ENCODE measurements at regions not wholly inside any gene's neighbourhood (a gene's known extent, or its start where the extent isn't known, plus 50 kb on each side); places are given as distances from the start of the nearest gene placed in this dataset.

DNA sequence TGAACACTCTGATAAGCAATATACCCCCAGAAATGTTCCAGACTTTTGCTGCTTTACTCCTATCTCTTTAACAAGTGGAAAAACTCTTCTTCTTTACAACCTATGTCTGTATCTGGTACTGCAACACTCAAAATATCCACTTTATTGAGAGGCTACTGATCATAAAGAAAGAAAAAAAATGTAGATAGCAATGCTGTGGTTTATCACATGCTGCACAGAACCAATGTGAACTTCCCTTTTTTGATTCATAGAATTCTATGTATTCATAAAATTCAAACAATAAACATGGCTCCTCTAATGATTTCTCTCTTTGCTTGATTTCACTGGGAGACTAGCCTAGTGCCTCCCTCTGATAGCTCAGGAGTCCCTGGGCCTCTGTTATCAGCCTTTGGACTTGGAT, 223.5 kb downstream of the ZNF674 start:
- TF ChIP-seq, protein P1, sequence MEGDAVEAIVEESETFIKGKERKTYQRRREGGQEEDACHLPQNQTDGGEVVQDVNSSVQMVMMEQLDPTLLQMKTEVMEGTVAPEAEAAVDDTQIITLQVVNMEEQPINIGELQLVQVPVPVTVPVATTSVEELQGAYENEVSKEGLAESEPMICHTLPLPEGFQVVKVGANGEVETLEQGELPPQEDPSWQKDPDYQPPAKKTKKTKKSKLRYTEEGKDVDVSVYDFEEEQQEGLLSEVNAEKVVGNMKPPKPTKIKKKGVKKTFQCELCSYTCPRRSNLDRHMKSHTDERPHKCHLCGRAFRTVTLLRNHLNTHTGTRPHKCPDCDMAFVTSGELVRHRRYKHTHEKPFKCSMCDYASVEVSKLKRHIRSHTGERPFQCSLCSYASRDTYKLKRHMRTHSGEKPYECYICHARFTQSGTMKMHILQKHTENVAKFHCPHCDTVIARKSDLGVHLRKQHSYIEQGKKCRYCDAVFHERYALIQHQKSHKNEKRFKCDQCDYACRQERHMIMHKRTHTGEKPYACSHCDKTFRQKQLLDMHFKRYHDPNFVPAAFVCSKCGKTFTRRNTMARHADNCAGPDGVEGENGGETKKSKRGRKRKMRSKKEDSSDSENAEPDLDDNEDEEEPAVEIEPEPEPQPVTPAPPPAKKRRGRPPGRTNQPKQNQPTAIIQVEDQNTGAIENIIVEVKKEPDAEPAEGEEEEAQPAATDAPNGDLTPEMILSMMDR (IDR thresholded peaks at IDR 0.05) = no peak
- Mint-ChIP-seq H3K36me3 (ENCODE audit: low read depth) (no peaks in the 10 kb centered on the region), H3K27ac (no peak overlapping the region), H3K4me1 (peaks cover 30% of the 10 kb centered on the region), H3K9me3 (peaks cover 35% of the 10 kb centered on the region), H3K27me3 (ENCODE audit: low read depth, poor library complexity) (no peaks in the 10 kb centered on the region), H3K4me3 (no peak overlapping the region)
- no peak for DNase-seq

DNA sequence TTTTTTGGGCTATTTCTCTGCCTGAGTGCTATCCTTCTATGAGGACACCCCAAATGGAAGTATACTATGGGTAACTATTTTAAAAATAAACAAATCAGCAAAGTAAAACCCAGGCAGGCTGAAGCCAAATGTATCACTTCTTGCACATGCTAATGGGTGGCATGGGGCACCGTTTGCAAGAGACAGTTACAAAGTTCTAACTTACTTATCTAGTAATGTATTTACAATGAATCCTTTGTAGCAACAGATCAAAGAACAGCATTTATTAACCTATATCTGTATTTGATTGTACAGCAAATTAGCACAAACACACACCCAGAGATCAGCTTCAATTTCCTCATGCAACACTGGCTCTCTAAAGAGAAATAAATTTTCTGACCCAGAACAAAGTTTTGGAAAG, 225.5 kb downstream of the ZNF674 start:
- Mint-ChIP-seq H3K9me3 (peaks cover 31% of the 10 kb centered on the region), H3K27me3 (ENCODE audit: low read depth, poor library complexity) (no peaks in the 10 kb centered on the region), H3K36me3 (ENCODE audit: low read depth) (no peaks in the 10 kb centered on the region), H3K4me3 (no peak overlapping the region), H3K4me1 (peaks cover 14% of the 10 kb centered on the region), H3K27ac (no peak overlapping the region)
- no peak for DNase-seq
- TF ChIP-seq, protein P1 (IDR thresholded peaks at IDR 0.05) = no peak

DNA sequence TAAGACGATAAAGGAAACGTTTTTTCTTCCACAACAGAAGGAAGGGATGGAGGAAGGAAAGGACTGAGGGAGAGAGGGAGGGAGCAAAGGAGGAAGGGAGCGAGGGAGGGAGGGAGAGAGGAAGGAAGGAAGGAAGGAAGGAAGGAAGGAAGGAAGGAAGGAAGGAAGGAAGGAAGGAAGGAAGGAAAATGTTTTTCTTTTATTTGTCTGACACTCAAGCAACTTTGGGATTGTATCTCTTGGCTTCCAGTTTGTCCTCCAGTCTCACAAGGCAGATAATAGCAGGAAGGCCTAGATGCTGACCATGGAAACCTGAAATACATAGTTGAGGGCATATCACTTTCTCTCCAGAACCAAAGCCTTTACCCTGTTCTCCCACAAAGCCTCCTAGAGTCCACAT, 226.7 kb downstream of the ZNF674 start:
- H3K27ac Mint-ChIP-seq = no peak overlapping the region
- no peaks in the 10 kb centered on the region for H3K27me3 Mint-ChIP-seq (ENCODE audit: low read depth, poor library complexity)
- H3K36me3 Mint-ChIP-seq (ENCODE audit: low read depth) = no peaks in the 10 kb centered on the region
- H3K4me3 Mint-ChIP-seq = no peak overlapping the region
- peaks cover 12% of the 10 kb centered on the region for H3K4me1 Mint-ChIP-seq
- TF ChIP-seq, protein P1 (IDR thresholded peaks at IDR 0.05) = no peak
- H3K9me3 Mint-ChIP-seq = peaks cover 28% of the 10 kb centered on the region
- DNase-seq = no peak

DNA sequence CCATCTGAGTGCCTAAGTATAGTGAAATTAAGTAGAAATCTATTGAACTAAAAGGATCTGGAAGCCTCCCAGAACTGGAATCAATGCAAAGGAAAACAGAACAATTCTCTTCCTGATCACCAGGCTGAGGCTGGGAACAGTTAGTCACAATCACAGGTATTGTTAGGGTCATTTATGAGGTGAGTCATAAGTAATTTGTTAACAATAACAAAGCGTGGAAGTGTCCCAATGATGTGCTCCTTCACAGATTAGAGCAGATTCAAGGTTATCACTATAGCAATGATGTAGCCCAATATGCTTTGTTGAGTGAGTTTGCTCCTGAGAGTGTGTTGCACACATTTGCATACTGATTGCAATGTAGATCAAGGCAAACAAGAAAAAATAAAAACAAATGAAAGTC, 228.1 kb downstream of the ZNF674 start:
- H3K4me3 Mint-ChIP-seq = no peak overlapping the region
- H3K36me3 Mint-ChIP-seq (ENCODE audit: low read depth) = no peaks in the 10 kb centered on the region
- H3K4me1 Mint-ChIP-seq = peaks cover 13% of the 10 kb centered on the region
- peaks cover 18% of the 10 kb centered on the region for H3K9me3 Mint-ChIP-seq
- DNase-seq = no peak
- no peaks in the 10 kb centered on the region for H3K27me3 Mint-ChIP-seq (ENCODE audit: low read depth, poor library complexity)
- no peak overlapping the region for H3K27ac Mint-ChIP-seq
- TF ChIP-seq, protein P1 (IDR thresholded peaks at IDR 0.05) = no peak

DNA sequence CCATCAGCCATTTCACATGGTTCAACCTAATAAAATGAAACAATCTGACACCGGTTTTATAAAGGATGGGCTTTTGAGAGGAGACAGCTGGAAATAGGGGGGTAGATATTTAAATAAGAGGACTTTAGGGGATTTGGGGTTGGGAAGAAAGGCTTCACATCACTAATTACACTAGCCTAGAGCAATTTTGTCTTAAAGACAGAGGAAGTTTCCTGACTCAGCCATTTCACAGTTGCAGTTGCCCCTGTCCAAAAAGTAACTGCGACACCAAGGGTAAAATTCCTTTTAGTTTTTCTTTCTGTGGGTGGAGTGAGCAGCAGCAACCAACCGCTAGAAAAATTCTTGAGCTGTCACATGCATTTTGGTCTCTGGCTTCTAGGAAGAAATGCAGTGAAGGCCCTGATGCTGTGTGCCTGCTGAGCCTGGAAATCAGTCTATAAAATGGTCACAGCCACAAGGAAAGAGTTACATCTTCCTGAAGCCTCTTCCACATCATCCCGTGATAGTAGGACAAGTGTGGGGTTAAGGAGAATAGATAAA, 233.6 kb downstream of the ZNF674 start:
- H3K4me3 Mint-ChIP-seq = no peak overlapping the region
- H3K27me3 Mint-ChIP-seq (ENCODE audit: low read depth, poor library complexity) = no peaks in the 10 kb centered on the region
- peaks cover 23% of the 10 kb centered on the region for H3K9me3 Mint-ChIP-seq
- no peak for DNase-seq
- no peak overlapping the region for H3K27ac Mint-ChIP-seq
- no peaks in the 10 kb centered on the region for H3K36me3 Mint-ChIP-seq (ENCODE audit: low read depth)
- peaks cover 16% of the 10 kb centered on the region for H3K4me1 Mint-ChIP-seq
- TF ChIP-seq, protein P1 (IDR thresholded peaks at IDR 0.05) = no peak

DNA sequence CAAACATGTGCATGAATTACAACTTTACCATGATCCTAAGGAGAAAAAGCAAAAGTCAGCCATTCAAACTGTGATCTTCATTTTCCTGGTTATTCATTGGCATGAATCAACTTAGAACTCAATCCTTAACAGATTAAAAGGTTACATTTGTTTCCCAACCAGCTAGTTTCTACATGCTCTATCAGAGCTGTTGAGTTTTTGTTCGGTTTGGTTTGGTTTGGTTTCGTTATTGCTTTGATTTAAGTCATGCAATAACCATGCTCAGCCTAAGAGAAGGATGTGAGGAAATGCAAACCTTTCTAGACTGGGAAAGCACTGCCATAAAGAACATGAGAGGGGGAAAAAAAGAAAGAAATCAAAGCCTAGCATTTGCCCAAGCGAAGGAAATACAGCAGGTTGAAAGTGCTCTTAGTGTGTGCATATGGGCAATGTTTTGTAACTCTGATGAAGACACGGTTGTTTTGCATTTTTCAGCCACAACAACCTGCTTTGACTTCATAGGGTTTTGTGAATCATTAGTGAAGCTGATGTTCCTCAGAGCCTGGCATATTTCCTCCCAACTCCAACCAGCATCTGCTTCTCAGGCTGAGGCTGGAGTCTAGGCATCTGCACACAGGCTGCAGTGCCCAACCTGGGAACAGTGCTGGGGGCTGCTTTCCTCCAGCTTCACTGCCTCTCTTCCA, 234.3 kb downstream of the ZNF674 start:
- H3K27me3 Mint-ChIP-seq (ENCODE audit: low read depth, poor library complexity) = no peaks in the 10 kb centered on the region
- no peak for DNase-seq
- H3K27ac Mint-ChIP-seq = no peak overlapping the region
- peaks cover 16% of the 10 kb centered on the region for H3K4me1 Mint-ChIP-seq
- TF ChIP-seq, protein P1 (IDR thresholded peaks at IDR 0.05) = no peak
- peaks cover under 1% of the 10 kb centered on the region for H3K36me3 Mint-ChIP-seq (ENCODE audit: low read depth)
- peaks cover 30% of the 10 kb centered on the region for H3K9me3 Mint-ChIP-seq
- H3K4me3 Mint-ChIP-seq = no peak overlapping the region
